ENCODE measurements at regions not wholly inside any gene's neighbourhood (a gene's known extent, or its start where the extent isn't known, plus 50 kb on each side); places are given as distances from the start of the nearest gene placed in this dataset.
"Not testable (repeated sequence)": the region's sequence is repeated elsewhere in the genome, so short reads cannot be mapped to it uniquely, and the experiment has no call there.

GRCh38 chr1:109837852-109838570, 72.6 kb upstream of the CSF1 start:
- Mint-ChIP-seq H3K4me1 (ENCODE audit: low read depth) (no peaks in the 10 kb centered on the region), H3K36me3 (peaks cover 7% of the 10 kb centered on the region), H3K27ac (no peak overlapping the region), H3K4me3 (no peak overlapping the region), H3K27me3 (no peaks in the 10 kb centered on the region), H3K9me3 (ENCODE audit: low read depth) (peaks cover 3% of the 10 kb centered on the region)

- not testable (repeated sequence) for H3K4me1 Mint-ChIP-seq (ENCODE audit: low read depth); H3K9me3 Mint-ChIP-seq (ENCODE audit: low read depth); H3K27ac Mint-ChIP-seq; H3K36me3 Mint-ChIP-seq; H3K27me3 Mint-ChIP-seq; H3K4me3 Mint-ChIP-seq
Observed at GRCh38 chr1:109835645-109836044, 71.9 kb upstream of the EPS8L3 start.

- Mint-ChIP-seq H3K4me3 (no peak overlapping the region), H3K9me3 (ENCODE audit: low read depth) (peaks cover 3% of the 10 kb centered on the region), H3K4me1 (ENCODE audit: low read depth) (no peaks in the 10 kb centered on the region), H3K36me3 (peaks cover 9% of the 10 kb centered on the region), H3K27ac (no peak overlapping the region), H3K27me3 (no peaks in the 10 kb centered on the region)
Observed at GRCh38 chr1:109834951-109835350, 71.2 kb upstream of the EPS8L3 start.

- peaks cover 3% of the 10 kb centered on the region for H3K9me3 Mint-ChIP-seq (ENCODE audit: low read depth)
- no peak overlapping the region for H3K4me3 Mint-ChIP-seq
- no peaks in the 10 kb centered on the region for H3K27me3 Mint-ChIP-seq
- H3K36me3 Mint-ChIP-seq, result peaks cover 9% of the 10 kb centered on the region
- H3K27ac Mint-ChIP-seq, result no peak overlapping the region
- H3K4me1 Mint-ChIP-seq (ENCODE audit: low read depth), result no peaks in the 10 kb centered on the region
Observed at GRCh38 chr1:109832945-109833344, 69.2 kb upstream of the EPS8L3 start.

- no peaks in the 10 kb centered on the region for H3K27me3 Mint-ChIP-seq
- H3K27ac Mint-ChIP-seq, result no peak overlapping the region
- no peak overlapping the region for H3K4me3 Mint-ChIP-seq
- H3K9me3 Mint-ChIP-seq (ENCODE audit: low read depth), result no peaks in the 10 kb centered on the region
- peaks cover 9% of the 10 kb centered on the region for H3K4me1 Mint-ChIP-seq (ENCODE audit: low read depth)
- H3K36me3 Mint-ChIP-seq, result peaks cover 5% of the 10 kb centered on the region
Observed at GRCh38 chr1:109828756-109829505, 65.2 kb upstream of the EPS8L3 start.

- peaks cover 9% of the 10 kb centered on the region for H3K4me1 Mint-ChIP-seq (ENCODE audit: low read depth)
- no peak overlapping the region for H3K4me3 Mint-ChIP-seq
- no peaks in the 10 kb centered on the region for H3K27me3 Mint-ChIP-seq
- H3K36me3 Mint-ChIP-seq, result peaks cover 2% of the 10 kb centered on the region
- no peaks in the 10 kb centered on the region for H3K9me3 Mint-ChIP-seq (ENCODE audit: low read depth)
- no peak overlapping the region for H3K27ac Mint-ChIP-seq
Observed at GRCh38 chr1:109827986-109828385, 64.3 kb upstream of the EPS8L3 start.

- peaks cover 2% of the 10 kb centered on the region for H3K36me3 Mint-ChIP-seq
- H3K4me1 Mint-ChIP-seq (ENCODE audit: low read depth), result peaks cover 13% of the 10 kb centered on the region
- no peak overlapping the region for H3K27ac Mint-ChIP-seq
- H3K27me3 Mint-ChIP-seq, result no peaks in the 10 kb centered on the region
- H3K4me3 Mint-ChIP-seq, result no peak overlapping the region
- no peaks in the 10 kb centered on the region for H3K9me3 Mint-ChIP-seq (ENCODE audit: low read depth)
Observed at GRCh38 chr1:109827466-109827865, 63.7 kb upstream of the EPS8L3 start.

GRCh38 chr1:109826930-109827349, 63.2 kb upstream of the EPS8L3 start:
- H3K27ac Mint-ChIP-seq, result no peak overlapping the region
- H3K36me3 Mint-ChIP-seq, result no peaks in the 10 kb centered on the region
- H3K27me3 Mint-ChIP-seq, result no peaks in the 10 kb centered on the region
- no peaks in the 10 kb centered on the region for H3K9me3 Mint-ChIP-seq (ENCODE audit: low read depth)
- no peak overlapping the region for H3K4me3 Mint-ChIP-seq
- peaks cover 13% of the 10 kb centered on the region for H3K4me1 Mint-ChIP-seq (ENCODE audit: low read depth)

GRCh38 chr1:109826446-109826845, 62.7 kb upstream of the EPS8L3 start:
- Mint-ChIP-seq H3K9me3 (ENCODE audit: low read depth) (no peaks in the 10 kb centered on the region), H3K36me3 (no peaks in the 10 kb centered on the region), H3K27ac (no peak overlapping the region), H3K4me3 (no peak overlapping the region), H3K4me1 (ENCODE audit: low read depth) (peaks cover 13% of the 10 kb centered on the region), H3K27me3 (no peaks in the 10 kb centered on the region)

- H3K36me3 Mint-ChIP-seq, result no peaks in the 10 kb centered on the region
- H3K4me1 Mint-ChIP-seq (ENCODE audit: low read depth), result peaks cover 13% of the 10 kb centered on the region
- H3K4me3 Mint-ChIP-seq, result no peak overlapping the region
- H3K9me3 Mint-ChIP-seq (ENCODE audit: low read depth), result no peaks in the 10 kb centered on the region
- H3K27ac Mint-ChIP-seq, result no peak overlapping the region
- no peaks in the 10 kb centered on the region for H3K27me3 Mint-ChIP-seq
Observed at GRCh38 chr1:109824349-109825115, 60.8 kb upstream of the EPS8L3 start.

- no peaks in the 10 kb centered on the region for H3K36me3 Mint-ChIP-seq
- H3K27me3 Mint-ChIP-seq, result no peaks in the 10 kb centered on the region
- H3K9me3 Mint-ChIP-seq (ENCODE audit: low read depth), result no peaks in the 10 kb centered on the region
- H3K27ac Mint-ChIP-seq, result no peak overlapping the region
- H3K4me3 Mint-ChIP-seq, result no peak overlapping the region
- peaks cover 13% of the 10 kb centered on the region for H3K4me1 Mint-ChIP-seq (ENCODE audit: low read depth)
Observed at GRCh38 chr1:109823543-109824348, 60.0 kb upstream of the EPS8L3 start.

GRCh38 chr1:109822749-109823542, 59.2 kb upstream of the EPS8L3 start:
- Mint-ChIP-seq H3K27me3 (no peaks in the 10 kb centered on the region), H3K27ac (no peak overlapping the region), H3K4me1 (ENCODE audit: low read depth) (peaks cover 13% of the 10 kb centered on the region), H3K36me3 (no peaks in the 10 kb centered on the region), H3K9me3 (ENCODE audit: low read depth) (no peaks in the 10 kb centered on the region), H3K4me3 (no peak overlapping the region)

GRCh38 chr1:109821831-109822745, 58.4 kb upstream of the EPS8L3 start:
- Mint-ChIP-seq H3K27ac (no peak overlapping the region), H3K36me3 (no peaks in the 10 kb centered on the region), H3K27me3 (no peaks in the 10 kb centered on the region), H3K4me1 (ENCODE audit: low read depth) (peaks cover 13% of the 10 kb centered on the region), H3K9me3 (ENCODE audit: low read depth) (no peaks in the 10 kb centered on the region), H3K4me3 (no peak overlapping the region)

Data from activated naive CD8-positive, alpha-beta T cell (primary cell).